Glutamatergic neuron (in vitro differentiated cells): ENCODE measurements at regions not wholly inside any gene's neighbourhood (a gene's known extent, or its start where the extent isn't known, plus 50 kb on each side); places are given as distances from the start of the nearest gene placed in this dataset.

Source experiments
- DNase-seq: peaks from one replicate; pipeline ENCODE4 v3.0.0; 2022
- H3K27ac Mint-ChIP-seq: one replicate; pipeline ENCODE4 v1.8.0; 2020; ENCODE audit warnings: mild to moderate bottlenecking, mixed read lengths, inconsistent platforms; ENCODE audit not compliant: unreplicated experiment
- H3K27me3 Mint-ChIP-seq: one replicate; pipeline ENCODE4 v1.8.0; 2020; ENCODE audit warnings: mild to moderate bottlenecking, moderate library complexity, mixed read lengths, inconsistent platforms; ENCODE audit not compliant: unreplicated experiment
- H3K36me3 Mint-ChIP-seq: one replicate; pipeline ENCODE4 v1.8.0; 2020; ENCODE audit warnings: mild to moderate bottlenecking, mixed read lengths, inconsistent platforms; ENCODE audit not compliant: unreplicated experiment
- H3K4me1 Mint-ChIP-seq: one replicate; pipeline ENCODE4 v1.8.0; 2020; ENCODE audit warnings: mild to moderate bottlenecking, low read depth, mixed read lengths, inconsistent platforms; ENCODE audit not compliant: unreplicated experiment
- H3K4me3 Mint-ChIP-seq: one replicate; pipeline ENCODE4 v1.8.0; 2020; ENCODE audit warnings: mild to moderate bottlenecking, mixed read lengths, inconsistent platforms; ENCODE audit not compliant: unreplicated experiment
- H3K9me3 Mint-ChIP-seq: one replicate; pipeline ENCODE4 v1.8.0; 2020; ENCODE audit warnings: mild to moderate bottlenecking, moderate library complexity, mixed read lengths, inconsistent platforms; ENCODE audit not compliant: unreplicated experiment
- CTCF ChIP-seq: fragments of 200-600 bp; sonication (generic); IDR thresholded peaks from one replicate; pipeline ENCODE4 v1.5.0; 2021; ENCODE audit not compliant: partially characterized antibody, unreplicated experiment

- TF ChIP-seq CTCF, result no peak
- peaks cover 29% of the 10 kb centered on the region for H3K4me1 Mint-ChIP-seq
- H3K36me3 Mint-ChIP-seq, result no peaks in the 10 kb centered on the region
- H3K4me3 Mint-ChIP-seq, result peak overlapping the region; percentile 93
- peak overlapping the region; percentile 89 for H3K27ac Mint-ChIP-seq
- no peak for DNase-seq
- H3K9me3 Mint-ChIP-seq, result peaks cover 12% of the 10 kb centered on the region
- peaks cover 11% of the 10 kb centered on the region for H3K27me3 Mint-ChIP-seq
Measured at GRCh38 chr13:50123002-50123401, 107.8 kb downstream of the KCNRG start.

- H3K4me1 Mint-ChIP-seq, result peaks cover 31% of the 10 kb centered on the region
- TF ChIP-seq CTCF, result no peak
- peaks cover 12% of the 10 kb centered on the region for H3K9me3 Mint-ChIP-seq
- peaks cover 11% of the 10 kb centered on the region for H3K27me3 Mint-ChIP-seq
- H3K4me3 Mint-ChIP-seq, result peak overlapping the region; percentile 93
- no peak for DNase-seq
- no peaks in the 10 kb centered on the region for H3K36me3 Mint-ChIP-seq
- H3K27ac Mint-ChIP-seq, result peak overlapping the region; percentile 89
Measured at GRCh38 chr13:50123515-50123861, 108.2 kb downstream of the KCNRG start.

GRCh38 chr13:50123862-50124535 is 108.8 kb downstream of the KCNRG start:
- TF ChIP-seq CTCF, result no peak
- H3K36me3 Mint-ChIP-seq, result no peaks in the 10 kb centered on the region
- H3K4me1 Mint-ChIP-seq, result peaks cover 31% of the 10 kb centered on the region
- H3K27me3 Mint-ChIP-seq, result peaks cover 12% of the 10 kb centered on the region
- peak overlapping the region; percentile 93 for H3K4me3 Mint-ChIP-seq
- H3K9me3 Mint-ChIP-seq, result peaks cover 12% of the 10 kb centered on the region
- DNase-seq, result no peak
- peak overlapping the region; percentile 89 for H3K27ac Mint-ChIP-seq

- Mint-ChIP-seq H3K4me3 (peak overlapping the region; percentile 80), H3K27ac (peak overlapping the region; percentile 82), H3K4me1 (peaks cover 37% of the 10 kb centered on the region), H3K27me3 (peaks cover 15% of the 10 kb centered on the region), H3K9me3 (peaks cover 12% of the 10 kb centered on the region), H3K36me3 (no peaks in the 10 kb centered on the region)
- peak; percentile 91 for DNase-seq
- no peak for TF ChIP-seq CTCF
Measured at GRCh38 chr13:50124536-50125303, 109.5 kb downstream of the KCNRG start.

GRCh38 chr13:50125304-50125553 is 110.0 kb downstream of the KCNRG start:
- Mint-ChIP-seq H3K27me3 (peaks cover 15% of the 10 kb centered on the region), H3K36me3 (no peaks in the 10 kb centered on the region), H3K4me1 (peaks cover 37% of the 10 kb centered on the region), H3K9me3 (peaks cover 12% of the 10 kb centered on the region), H3K27ac (peak overlapping the region; percentile 82), H3K4me3 (peak overlapping the region; percentile 80)
- TF ChIP-seq CTCF, result no peak
- DNase-seq, result peak; percentile 65
